Inflammatory macrophage treated with lipopolysaccharide for 4 hours (primary cell): ENCODE measurements at regions not wholly inside any gene's neighbourhood (a gene's known extent, or its start where the extent isn't known, plus 50 kb on each side); places are given as distances from the start of the nearest gene placed in this dataset.
A peak's percentile ranks its signal among the peaks of the same experiment; 100 is the strongest.

ENCODE experiments used
- DNase-seq: peaks from one replicate; pipeline ENCODE4 v3.0.0-alpha.2; 2020

- DNase-seq: no peak
Observed at GRCh38 chrX:17206584-17206983, 168.4 kb upstream of the NHS start.

- no peak for DNase-seq
Observed at GRCh38 chrX:17214962-17215361, 160.0 kb upstream of the NHS start.

DNA sequence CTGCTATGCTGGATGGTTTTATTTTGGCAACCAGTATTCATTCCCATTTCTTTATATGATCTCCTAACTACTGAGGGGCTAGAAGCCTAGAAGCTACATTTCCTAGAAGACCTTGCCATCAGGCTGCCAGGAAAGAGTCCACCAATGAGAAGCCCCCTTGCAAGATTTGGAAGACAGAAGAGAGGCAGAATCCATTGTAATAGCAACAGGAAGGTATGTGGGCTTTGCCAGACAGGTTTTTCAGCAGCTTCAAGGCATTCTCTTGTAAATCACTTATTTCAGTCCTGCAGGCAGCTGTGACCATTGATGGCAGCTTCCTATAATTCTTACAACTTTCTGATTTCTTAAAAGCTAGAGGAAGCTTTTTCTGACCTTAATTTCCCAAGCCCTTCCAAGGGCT, 148.3 kb upstream of the NHS start:
- no peak for DNase-seq

- DNase-seq: no peak
Observed at GRCh38 chrX:17237146-17237545, 137.9 kb upstream of the NHS start.

DNA sequence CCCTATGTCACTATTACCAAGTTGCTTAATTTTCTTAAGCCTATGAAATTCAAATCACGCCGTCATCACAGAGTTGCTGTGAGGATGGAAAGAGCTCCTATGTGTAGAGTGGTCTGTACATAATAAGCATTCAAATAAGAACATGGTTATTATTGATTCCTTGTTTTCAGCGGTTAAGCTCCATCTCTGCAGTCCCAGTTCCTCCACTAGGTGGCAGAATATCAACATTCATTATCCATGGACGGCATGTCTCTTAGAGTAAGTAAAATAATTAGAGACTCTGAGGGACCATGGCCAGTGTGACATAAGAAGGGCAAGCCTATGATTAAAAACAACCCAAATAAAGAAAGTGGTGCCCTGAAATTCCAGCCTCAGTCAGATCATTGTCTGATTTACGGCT, 132.5 kb upstream of the NHS start:
- DNase-seq: peak; percentile 33

DNA sequence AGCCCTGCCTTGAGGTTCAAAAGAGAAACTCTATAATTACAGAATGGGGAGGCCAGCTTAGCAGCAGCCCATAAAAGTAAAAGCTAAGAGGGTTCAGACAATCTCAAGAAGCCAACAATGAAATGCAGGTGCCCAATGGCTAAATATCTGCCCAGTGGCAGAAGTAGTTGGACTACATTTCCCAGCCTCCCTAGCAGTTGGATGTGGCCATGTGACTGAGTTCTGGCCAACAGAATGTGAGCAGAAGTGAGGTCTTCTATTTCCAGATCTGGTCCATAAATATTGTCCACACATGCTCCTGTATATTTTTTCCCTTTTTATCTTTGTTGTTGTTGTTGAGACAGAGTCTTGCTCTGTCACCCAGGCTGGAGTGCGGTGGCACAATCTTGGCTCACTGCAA, 127.9 kb upstream of the NHS start:
- DNase-seq: no peak

- no peak for DNase-seq
Observed at GRCh38 chrX:17262123-17262522, 112.9 kb upstream of the NHS start.

DNA sequence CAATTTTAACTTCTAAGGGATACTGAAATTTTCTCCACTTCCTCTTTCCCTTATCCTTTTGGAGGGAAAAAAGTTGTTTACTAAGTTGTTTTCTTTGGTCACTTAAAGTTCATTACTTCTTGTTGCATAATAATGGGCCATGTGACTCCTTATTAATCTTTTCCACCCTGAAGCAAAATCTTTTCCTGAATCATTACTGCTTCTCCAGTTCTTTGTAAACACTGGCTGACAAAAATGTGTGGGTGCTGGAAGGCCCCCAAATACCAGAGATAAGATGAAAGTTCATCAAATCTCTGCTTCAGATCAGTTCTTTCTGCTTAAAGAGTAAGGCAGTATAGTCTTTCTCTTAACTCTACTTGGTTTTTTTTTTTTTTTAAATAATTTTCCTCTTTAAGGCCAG, 108.9 kb upstream of the NHS start:
- DNase-seq: no peak

- no peak for DNase-seq
Observed at GRCh38 chrX:17278961-17279360, 96.0 kb upstream of the NHS start.

DNA sequence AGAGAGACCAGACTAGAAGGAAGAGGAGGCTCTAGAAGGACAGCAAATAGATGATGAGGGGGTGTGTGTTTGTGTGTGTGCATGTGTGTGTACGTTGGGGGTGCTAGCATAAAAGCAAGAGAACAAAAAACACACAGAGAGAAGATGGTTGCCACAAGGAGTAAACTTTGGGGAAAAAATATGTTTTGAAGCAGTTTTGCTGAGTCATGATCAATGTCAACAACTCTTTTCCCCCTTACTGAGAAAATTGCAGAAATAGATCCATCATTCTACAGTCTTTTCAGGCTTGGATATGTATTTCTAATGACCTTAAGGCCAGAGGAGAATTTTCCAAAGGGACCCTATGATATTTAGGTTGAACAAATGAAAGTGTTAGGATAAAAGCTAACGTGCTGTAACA, 89.0 kb upstream of the NHS start:
- no peak for DNase-seq

DNA sequence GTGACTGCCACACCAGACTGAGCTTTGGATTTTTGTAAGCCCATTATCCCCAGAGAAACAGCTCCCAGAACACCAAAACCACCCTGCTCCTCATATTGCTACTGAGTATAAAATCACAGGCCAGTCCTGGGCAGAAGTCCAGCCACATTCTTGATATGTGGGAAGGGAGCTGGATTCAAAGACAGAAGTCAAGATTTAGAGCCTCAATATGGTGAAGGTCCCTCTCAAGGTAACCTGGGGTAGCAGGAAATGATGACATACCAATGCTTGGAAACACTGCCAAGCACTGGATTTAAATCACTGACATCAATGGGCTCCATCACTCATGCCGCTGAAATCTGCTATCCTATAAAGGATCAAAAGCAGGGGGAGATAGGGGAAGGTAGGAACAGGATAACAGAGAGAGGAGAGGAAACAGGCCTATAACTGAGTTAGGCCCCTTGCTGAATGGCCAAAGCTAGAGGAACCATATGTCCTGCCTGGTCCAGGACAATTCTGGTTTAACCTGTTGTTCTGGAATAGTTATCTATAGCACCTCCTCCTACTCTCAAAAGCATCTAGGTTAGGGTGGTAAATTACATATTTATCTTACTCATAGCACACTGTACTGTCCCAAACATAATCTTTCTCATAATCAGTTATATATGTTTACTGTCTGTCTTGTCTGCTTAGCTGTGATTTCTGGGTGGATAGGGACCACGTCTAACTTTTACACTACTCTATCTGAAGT, 83.7 kb upstream of the NHS start:
- DNase-seq: no peak

DNA sequence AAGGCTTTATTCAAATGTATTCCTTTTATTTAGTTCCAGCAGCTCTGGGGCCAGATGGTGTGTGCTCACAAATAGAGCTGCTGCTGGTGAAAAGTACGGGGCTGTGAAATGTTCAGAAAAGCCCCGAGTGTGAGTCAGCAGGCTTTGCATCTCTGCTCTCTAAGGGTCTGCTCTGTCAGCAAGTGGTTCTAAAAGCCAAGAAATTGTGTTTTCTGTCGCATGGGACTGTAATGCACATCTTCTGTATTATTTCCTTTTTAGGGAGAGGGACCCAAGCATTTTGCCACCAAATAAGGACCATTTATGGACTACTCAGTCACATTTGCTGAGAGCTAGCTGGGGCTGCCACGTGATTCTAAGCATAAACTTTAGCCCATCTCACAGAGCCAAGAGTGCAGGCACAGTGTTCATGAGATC, 82.9 kb upstream of the NHS start:
- DNase-seq: no peak

DNA sequence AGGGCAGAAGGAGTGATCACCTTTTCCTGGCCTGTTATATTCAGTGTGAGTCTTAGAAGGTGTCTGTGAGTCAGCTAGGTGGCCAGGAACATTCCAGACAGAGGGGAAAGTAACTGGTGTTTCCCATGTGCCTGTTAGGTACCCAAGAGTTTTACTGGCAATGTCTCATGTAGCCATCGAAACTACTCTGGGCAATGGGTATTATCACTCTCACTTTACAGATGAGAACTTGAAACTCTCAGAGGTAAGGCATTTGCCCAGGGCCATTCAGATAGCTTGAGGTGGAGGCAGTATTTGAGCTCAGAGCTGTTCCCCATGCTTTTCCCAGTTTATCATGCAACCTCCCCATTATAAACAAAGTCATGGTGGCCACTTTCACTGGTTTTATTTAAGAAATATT, 80.4 kb upstream of the NHS start:
- DNase-seq: no peak

DNA sequence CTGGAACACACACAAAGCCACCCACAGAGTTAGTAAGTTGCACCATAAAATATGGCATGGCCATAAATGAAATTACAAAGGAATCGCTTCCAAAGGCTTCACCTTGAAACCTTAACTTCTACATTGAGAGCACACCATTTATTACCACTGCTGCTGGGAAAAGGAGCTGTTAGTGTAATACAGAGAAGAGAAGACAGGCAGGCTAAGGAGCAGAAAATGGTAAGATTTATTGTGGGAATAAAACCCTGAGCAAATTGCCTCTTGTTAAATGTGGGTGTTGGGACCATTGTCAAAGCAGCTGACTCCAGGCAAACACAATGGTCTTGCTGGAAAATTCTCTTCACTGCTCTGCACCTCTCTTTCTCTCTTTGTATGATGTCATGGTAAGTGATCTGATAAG, 79.2 kb upstream of the NHS start:
- DNase-seq: no peak

DNA sequence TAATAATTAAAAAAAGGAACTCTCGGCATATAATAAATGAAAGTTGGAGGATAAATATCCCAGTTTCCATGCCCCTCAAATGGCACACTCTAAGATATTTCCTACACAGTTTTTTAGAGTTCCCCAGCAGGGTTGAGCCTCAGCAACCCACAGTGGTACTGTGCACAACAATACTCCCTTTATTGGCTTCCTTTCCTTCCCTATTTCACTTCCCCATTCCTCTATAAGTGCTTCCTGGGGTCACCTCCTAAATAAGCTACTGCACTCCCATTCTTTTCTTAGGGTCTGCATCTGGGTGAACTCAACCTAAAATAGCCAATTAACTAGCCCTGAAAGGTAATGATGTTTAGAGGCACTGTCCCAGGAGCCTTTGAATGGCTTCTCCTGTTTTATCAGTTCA, 76.4 kb upstream of the NHS start:
- DNase-seq: no peak

- DNase-seq: no peak
Observed at GRCh38 chrX:17299206-17299605, 75.8 kb upstream of the NHS start.

DNA sequence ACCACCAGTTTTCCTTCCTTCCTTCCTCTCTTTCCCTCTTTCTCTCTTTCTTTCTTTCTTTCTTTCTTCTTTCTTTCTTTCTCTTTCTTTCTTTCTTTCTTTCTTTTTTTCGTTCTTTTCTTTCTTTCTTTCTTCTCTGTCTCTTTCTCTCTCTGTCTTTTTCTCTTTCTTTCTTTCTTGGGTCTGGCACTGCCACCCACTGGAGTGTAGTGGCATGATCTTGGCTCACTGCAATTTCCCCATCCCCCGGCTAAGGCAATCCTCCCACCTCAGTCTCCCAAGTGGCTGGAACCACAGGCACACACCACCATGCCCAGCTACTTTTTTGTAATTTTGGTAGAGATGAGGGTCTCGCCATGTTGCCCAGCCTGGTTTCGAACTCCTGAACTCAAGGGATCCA, 51.6 kb upstream of the NHS start:
- DNase-seq: no peak
